Sigmoid colon (tissue), 3 donors: ENCODE measurements at regions not wholly inside any gene's neighbourhood (a gene's known extent, or its start where the extent isn't known, plus 50 kb on each side); places are given as distances from the start of the nearest gene placed in this dataset.

Experiments used
- CTCF ChIP-seq, 4 experiments: fragments of 450-650 bp in 3 of 4; fragments of 200-600 bp in 1 of 4; IDR thresholded peaks; one replicate each; pipeline ENCODE4 v1.5.1; 2016 to 2019; ENCODE audit warnings: antibody characterized with exemption in 4 of 4, mild to moderate bottlenecking in 3 of 4, moderate library complexity in 2 of 4
- POLR2A ChIP-seq, 2 donors: fragments of 450-650 bp; IDR thresholded peaks; one replicate each; pipeline ENCODE4 v1.6.1; 2016; ENCODE audit warnings: antibody characterized with exemption in 2 of 2, mild to moderate bottlenecking in 2 of 2, moderate library complexity in 2 of 2

DNA sequence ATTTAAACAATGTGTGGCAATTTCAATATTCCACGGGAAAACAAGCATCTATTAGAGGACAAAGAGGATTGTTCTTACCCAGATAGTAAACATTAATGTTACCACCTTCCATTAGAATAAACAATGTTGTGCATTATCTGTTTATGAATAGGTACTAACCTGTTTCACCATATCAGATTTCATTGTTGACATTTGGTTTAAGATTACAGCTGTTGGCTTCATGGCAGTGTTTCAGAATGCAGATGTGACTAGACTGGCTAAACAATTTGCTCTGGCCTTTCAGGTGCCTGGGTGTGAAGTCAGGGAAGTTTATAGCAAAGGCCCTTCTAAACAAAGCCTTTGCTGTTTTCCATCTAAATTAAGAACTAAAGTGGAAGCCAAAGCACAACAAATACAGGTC is 464.7 kb upstream of the FAM47C start:
- TF ChIP-seq POLR2A (IDR thresholded peaks at IDR 0.05), result no peak
- TF ChIP-seq CTCF (IDR thresholded peaks at IDR 0.05), result no peak
